Ectodermal cell (in vitro differentiated cells): ENCODE measurements at regions not wholly inside any gene's neighbourhood (a gene's known extent, or its start where the extent isn't known, plus 50 kb on each side); places are given as distances from the start of the nearest gene placed in this dataset.

Experiments used
- H3K27ac ChIP-seq: 2 replicates; pipeline ENCODE4 v1.7.0; 2013; ENCODE audit warnings: mild to moderate bottlenecking, low read depth, low read length; ENCODE audit not compliant: insufficient read depth, poor library complexity, severe bottlenecking
- H3K27me3 ChIP-seq: 2 replicates; pipeline ENCODE4 v1.7.0; 2013; ENCODE audit warnings: mild to moderate bottlenecking, low read length; ENCODE audit not compliant: insufficient read depth, control insufficient read depth, poor library complexity, severe bottlenecking
- H3K36me3 ChIP-seq: one replicate; pipeline ENCODE4 v1.7.0; 2013; ENCODE audit warnings: low read length; ENCODE audit not compliant: control insufficient read depth, insufficient read depth
- H3K4me1 ChIP-seq: one replicate; pipeline ENCODE4 v1.7.0; 2013; ENCODE audit warnings: low read length; ENCODE audit not compliant: control insufficient read depth, insufficient read depth
- H3K4me3 ChIP-seq: 2 replicates; pipeline ENCODE4 v1.7.0; 2013; ENCODE audit warnings: low read depth, low read length, control low read depth; ENCODE audit not compliant: insufficient read depth
- H3K9me3 ChIP-seq: 2 replicates; pipeline ENCODE4 v1.7.0; 2013; ENCODE audit warnings: mild to moderate bottlenecking, low read length, moderate library complexity; ENCODE audit not compliant: control insufficient read depth
- WGBS, 2 experiments: methylation state at CpG; one replicate each; pipeline ENCODE4 v1.1.7; 2013; ENCODE audit warnings: missing lambda C conversion rate in 2 of 2; 5-methylcytosine and 5-hydroxymethylcytosine counted together

DNA sequence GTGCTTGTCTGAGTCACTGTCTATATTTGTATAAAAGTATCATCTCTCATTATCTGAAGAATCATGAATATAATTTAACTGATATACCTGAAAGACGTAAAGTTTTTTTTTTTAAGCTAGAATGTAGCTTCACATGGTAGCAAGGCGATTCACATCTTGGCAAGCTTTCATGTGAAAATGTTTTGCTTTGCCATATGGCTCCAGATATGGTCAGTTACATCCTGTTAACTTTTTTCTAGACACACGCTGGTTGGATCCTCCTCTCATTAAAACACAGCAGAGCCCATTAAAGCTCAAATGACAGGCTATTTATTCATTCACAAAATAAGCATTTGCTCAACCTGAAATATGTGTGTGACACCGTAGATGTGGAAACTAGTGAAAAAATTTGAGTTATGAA lies 412.8 kb downstream of the KIF2B start:
- WGBS, 2 experiments = 94% methylated on average over 4 of the region's 4 CpGs
- no peaks in the 10 kb centered on the region for H3K4me1 ChIP-seq
- no peak overlapping the region for H3K4me3 ChIP-seq
- no peaks in the 10 kb centered on the region for H3K36me3 ChIP-seq
- no peak overlapping the region for H3K27ac ChIP-seq
- no peaks in the 10 kb centered on the region for H3K9me3 ChIP-seq
- no peaks in the 10 kb centered on the region for H3K27me3 ChIP-seq

DNA sequence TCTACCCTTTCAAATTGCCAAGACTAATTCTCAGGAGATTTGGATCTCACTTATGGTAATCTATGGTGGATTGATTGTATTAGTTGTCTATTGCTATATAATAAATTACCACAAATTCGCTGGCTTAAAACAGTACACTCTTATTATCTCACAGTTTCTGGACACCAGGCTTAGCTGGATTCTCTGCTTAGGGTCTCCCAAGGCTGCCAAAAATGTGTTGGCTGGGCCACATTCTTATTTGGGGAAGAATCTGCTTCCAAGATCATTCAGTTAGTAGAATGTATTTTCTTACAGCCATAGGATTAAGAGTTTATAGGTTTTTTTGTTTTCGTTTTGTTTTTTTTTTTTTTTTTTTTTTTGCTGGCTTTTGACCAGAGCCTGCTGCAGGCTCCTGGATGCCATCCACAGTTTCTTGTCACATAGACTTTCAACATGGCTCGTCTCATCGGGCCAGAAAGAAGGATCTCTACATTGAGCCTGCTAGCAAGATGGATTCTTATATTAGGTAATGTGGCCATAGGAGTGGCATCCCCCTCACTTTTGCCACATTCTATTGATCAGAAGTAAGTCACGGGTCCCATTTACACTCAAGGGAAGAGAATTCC lies 415.3 kb downstream of the KIF2B start:
- no peaks in the 10 kb centered on the region for H3K36me3 ChIP-seq
- H3K9me3 ChIP-seq = no peaks in the 10 kb centered on the region
- H3K4me3 ChIP-seq = no peak overlapping the region
- H3K27me3 ChIP-seq = no peaks in the 10 kb centered on the region
- 81 to 93% methylated on average over 4 to 5 of the region's 5 CpGs for WGBS, 2 experiments
- no peak overlapping the region for H3K27ac ChIP-seq
- no peaks in the 10 kb centered on the region for H3K4me1 ChIP-seq

DNA sequence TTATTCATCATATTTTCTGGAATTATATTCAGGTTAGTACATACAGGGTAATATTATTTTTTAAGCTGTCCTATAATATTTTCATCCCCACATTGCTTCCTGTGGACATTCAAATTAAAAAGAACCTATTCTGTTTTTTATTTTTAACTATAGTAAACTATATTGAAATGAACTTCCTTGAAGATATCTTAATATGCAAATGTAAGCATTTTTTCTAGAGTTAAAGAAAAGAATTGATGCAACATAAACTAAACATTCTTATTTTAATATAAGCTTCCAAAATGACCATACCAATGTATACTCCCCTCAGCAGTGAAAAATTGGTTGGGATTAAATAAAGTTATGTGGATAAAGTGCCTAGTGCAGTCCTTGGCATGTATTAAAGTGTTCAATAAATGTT lies 416.6 kb downstream of the KIF2B start:
- no peaks in the 10 kb centered on the region for H3K9me3 ChIP-seq
- no peak overlapping the region for H3K27ac ChIP-seq
- no peaks in the 10 kb centered on the region for H3K36me3 ChIP-seq
- no peaks in the 10 kb centered on the region for H3K27me3 ChIP-seq
- H3K4me1 ChIP-seq = no peaks in the 10 kb centered on the region
- no peak overlapping the region for H3K4me3 ChIP-seq

DNA sequence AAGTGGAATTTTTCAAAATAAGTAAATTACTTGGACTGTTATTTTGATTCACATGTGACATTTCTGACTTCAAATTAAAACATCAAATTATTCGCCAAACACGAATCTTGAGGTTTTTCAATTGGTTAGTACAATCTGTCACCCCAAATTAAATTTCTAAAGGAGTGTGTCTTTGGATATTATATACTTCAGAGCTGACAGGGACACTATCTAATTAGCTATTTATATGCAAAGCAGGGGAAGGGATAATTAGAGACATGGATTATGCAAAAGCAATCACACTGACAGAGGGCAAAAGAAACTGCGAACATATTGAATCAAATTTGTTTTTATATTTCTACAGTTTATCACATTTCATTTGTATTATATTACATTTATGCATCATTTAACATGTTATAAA lies 433.0 kb downstream of the KIF2B start:
- Histone ChIP-seq H3K4me1 (peaks cover 14% of the 10 kb centered on the region), H3K27me3 (no peaks in the 10 kb centered on the region), H3K27ac (no peak overlapping the region), H3K9me3 (no peaks in the 10 kb centered on the region), H3K36me3 (no peaks in the 10 kb centered on the region), H3K4me3 (no peak overlapping the region)
- WGBS, 2 experiments = 100% methylated on average over 2 of the region's 3 CpGs; no CpG with 5 or more reads in 1 of the 2 experiments

DNA sequence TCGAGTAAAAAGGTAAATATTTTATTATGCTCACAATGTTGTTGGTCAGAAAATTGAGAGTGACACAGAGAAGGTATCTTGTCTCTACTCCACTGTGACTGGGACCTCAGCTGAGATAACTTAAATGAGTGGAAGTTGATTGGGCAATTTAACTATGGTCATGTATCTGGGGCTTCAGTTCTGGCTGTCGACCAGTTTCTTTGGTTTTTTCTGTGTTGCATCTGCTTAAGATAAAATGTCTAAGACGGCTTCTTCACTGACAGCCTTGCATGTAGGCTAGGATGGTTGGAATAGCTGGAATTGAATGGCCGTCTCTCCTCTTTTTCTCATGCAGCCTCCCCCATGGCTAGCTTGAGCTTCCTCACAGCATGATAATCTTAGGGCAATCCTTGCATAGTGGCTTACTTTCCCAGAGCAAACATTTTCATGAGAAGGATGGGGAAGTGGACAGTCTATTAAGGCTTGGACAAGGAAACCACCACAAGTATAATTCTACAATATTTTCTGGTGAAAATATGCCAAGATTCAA lies 433.7 kb downstream of the KIF2B start:
- H3K36me3 ChIP-seq = no peaks in the 10 kb centered on the region
- WGBS, 2 experiments = 25 to 35% methylated on average over 3 to 4 of the region's 4 CpGs
- H3K4me3 ChIP-seq = no peak overlapping the region
- H3K9me3 ChIP-seq = no peaks in the 10 kb centered on the region
- H3K27me3 ChIP-seq = no peaks in the 10 kb centered on the region
- no peak overlapping the region for H3K27ac ChIP-seq
- H3K4me1 ChIP-seq = peaks cover 14% of the 10 kb centered on the region

DNA sequence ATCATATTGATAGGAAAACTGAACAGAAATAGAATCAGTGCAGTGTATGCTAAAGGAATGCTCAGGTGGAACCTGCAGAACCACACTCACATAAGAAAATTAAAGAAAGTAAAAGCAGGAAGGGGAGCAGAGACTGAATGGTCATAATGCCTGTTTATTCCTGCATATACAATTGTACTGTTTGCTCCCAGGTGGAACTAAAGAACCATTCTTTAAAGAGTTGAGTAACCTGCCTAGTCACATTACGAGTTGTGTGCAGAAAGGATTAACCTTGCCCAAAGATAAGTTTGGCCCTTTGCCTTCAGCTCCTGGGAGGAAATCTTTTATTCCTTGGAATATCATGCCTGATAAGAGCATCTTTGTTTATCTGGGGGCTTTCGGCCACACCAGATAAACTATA lies 434.7 kb downstream of the KIF2B start:
- Histone ChIP-seq H3K9me3 (no peaks in the 10 kb centered on the region), H3K27me3 (no peaks in the 10 kb centered on the region), H3K27ac (no peak overlapping the region), H3K36me3 (no peaks in the 10 kb centered on the region), H3K4me3 (no peak overlapping the region), H3K4me1 (peaks cover 14% of the 10 kb centered on the region)
- WGBS, 2 experiments = 40 to 52% methylated on average over 1 of the region's 2 CpGs

DNA sequence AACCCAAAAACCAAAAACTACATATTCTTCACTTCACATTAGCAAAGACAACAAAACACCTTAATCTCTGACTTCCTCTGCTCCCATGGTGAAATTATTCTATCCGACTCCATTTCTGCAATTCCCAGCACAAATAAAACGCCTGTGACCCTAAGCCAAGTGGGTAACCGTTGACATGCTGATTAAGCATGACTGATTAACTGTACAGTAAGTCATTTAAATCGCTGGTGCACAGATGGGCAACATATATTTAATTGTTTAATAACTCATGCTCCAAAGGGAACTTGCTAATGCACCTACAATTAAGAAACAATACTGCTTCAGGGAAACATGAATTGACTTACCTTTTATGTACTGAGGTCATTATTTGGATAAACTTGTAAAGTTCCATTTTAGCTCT lies 436.7 kb downstream of the KIF2B start:
- Histone ChIP-seq H3K36me3 (no peaks in the 10 kb centered on the region), H3K27ac (no peak overlapping the region), H3K4me3 (no peak overlapping the region), H3K9me3 (no peaks in the 10 kb centered on the region), H3K27me3 (no peaks in the 10 kb centered on the region), H3K4me1 (peaks cover 14% of the 10 kb centered on the region)
- WGBS, 2 experiments = 90 to 93% methylated on average over 4 of the region's 4 CpGs

DNA sequence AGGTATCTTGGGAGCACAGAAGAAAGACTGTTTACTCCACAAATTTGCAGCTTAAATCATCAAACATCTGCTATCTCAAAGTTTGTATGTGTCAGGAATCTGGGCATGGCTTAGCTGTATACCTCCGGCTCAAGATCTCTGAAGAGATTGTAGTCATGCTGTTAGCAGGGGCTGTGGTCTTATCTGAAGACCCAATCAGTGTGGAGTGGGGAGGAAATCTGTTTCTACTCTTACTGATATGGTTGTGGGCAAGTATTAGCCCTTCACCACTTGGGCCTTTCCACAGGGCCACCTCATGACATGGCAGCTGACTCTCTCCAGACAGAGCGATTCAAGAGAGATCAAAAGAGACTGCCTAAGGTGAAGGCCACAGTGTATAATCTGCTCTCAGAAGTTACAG lies 438.7 kb downstream of the KIF2B start:
- Histone ChIP-seq H3K27me3 (no peaks in the 10 kb centered on the region), H3K4me1 (peaks cover 4% of the 10 kb centered on the region), H3K36me3 (no peaks in the 10 kb centered on the region), H3K4me3 (no peak overlapping the region), H3K9me3 (no peaks in the 10 kb centered on the region), H3K27ac (no peak overlapping the region)
- WGBS, 2 experiments = 92 to 96% methylated on average over 2 of the region's 2 CpGs

DNA sequence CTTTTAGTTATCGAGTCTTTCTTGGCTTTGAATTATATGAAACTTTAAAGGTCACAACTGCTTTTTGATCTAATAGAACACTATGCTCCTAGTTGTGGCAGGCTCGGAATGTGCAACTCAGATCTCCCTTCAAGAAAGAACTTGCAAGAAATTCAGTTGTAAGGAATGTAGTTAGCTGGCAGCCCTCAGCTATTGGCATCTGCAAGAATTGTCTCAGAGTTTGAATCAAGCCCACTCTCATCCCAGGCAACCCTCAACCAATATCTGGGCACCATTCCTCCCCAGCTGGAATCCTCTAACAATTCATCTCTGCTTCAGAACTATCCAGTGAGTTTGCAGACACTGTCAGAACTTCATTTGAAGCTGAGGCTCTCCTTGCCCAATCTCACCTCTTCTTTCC lies 447.2 kb downstream of the KIF2B start:
- Histone ChIP-seq H3K4me3 (no peak overlapping the region), H3K9me3 (no peaks in the 10 kb centered on the region), H3K27me3 (no peaks in the 10 kb centered on the region), H3K27ac (no peak overlapping the region), H3K36me3 (no peaks in the 10 kb centered on the region), H3K4me1 (no peaks in the 10 kb centered on the region)
- 90% methylated on average over 1 to 2 of the region's 2 CpGs for WGBS, 2 experiments

DNA sequence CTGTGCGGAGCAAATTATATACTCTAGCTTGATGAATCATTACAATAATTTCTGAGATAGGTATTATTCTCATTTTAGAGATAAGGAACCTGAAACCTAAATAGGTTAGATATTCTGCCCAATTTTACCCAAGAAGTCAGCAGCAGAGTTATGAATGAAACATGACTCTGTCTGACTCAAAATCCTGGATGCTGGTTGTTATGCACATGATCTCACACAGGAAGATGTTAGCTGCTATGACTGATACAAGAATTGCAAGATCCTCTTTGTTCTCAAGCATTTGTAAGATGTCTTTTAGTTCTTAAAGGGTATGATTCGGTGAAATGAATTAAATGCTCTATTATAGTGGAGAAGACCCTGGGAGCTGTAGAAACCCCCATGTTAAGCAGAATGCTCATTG lies 447.8 kb downstream of the KIF2B start:
- no peaks in the 10 kb centered on the region for H3K36me3 ChIP-seq
- no peaks in the 10 kb centered on the region for H3K9me3 ChIP-seq
- no peaks in the 10 kb centered on the region for H3K4me1 ChIP-seq
- no peak overlapping the region for H3K4me3 ChIP-seq
- no peak overlapping the region for H3K27ac ChIP-seq
- 89 to 95% methylated on average over 1 to 2 of the region's 2 CpGs for WGBS, 2 experiments
- no peaks in the 10 kb centered on the region for H3K27me3 ChIP-seq

DNA sequence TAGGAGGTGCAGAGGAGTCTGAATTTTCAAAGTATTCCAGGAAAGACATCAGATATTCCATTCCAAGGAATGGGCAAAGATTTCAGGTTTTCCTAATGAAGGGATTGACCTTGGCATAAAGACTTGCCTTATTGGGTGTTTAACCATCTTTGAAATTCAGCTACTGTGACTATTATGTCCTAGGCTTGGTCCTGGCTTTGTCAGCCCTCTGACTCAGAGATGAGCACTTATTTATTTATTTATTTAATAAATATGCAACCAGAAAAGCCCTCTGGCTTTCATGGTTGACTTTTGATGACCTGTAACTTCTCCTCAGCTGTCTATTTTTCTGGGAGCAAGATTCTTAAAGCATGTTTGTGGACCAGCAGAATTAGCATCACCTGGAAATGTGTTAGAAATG lies 455.1 kb downstream of the KIF2B start:
- H3K36me3 ChIP-seq = no peaks in the 10 kb centered on the region
- H3K9me3 ChIP-seq = no peaks in the 10 kb centered on the region
- no peak overlapping the region for H3K4me3 ChIP-seq
- no peak overlapping the region for H3K27ac ChIP-seq
- H3K27me3 ChIP-seq = no peaks in the 10 kb centered on the region
- no peaks in the 10 kb centered on the region for H3K4me1 ChIP-seq
